ENCODE measurements at regions not wholly inside any gene's neighbourhood (a gene's known extent, or its start where the extent isn't known, plus 50 kb on each side); places are given as distances from the start of the nearest gene placed in this dataset.

- TF ChIP-seq CTCF (conservative IDR thresholded peaks at IDR 0.05; ENCODE audit: low read depth, low read length) (no peak), EZH2 (IDR thresholded peaks at IDR 0.05; ENCODE audit: low read length, unreplicated experiment) (no peak)
Observed at GRCh38 chr2:128708106-128708816, 389.6 kb upstream of the HS6ST1 start.
